H9 (cell line): ENCODE measurements at regions not wholly inside any gene's neighbourhood (a gene's known extent, or its start where the extent isn't known, plus 50 kb on each side); places are given as distances from the start of the nearest gene placed in this dataset.
"Not testable (repeated sequence)": the region's sequence is repeated elsewhere in the genome, so short reads cannot be mapped to it uniquely, and the experiment has no call there.

Experiments used
- DNase-seq: peaks from one replicate; pipeline ENCODE4 v3.0.0-alpha.2; 2017
- H2AFZ ChIP-seq: one replicate; pipeline ENCODE4 v1.6.1; 2013; ENCODE audit warnings: mild to moderate bottlenecking, low read length, control low read depth, moderate library complexity
- H2AK5ac ChIP-seq: 2 replicates; pipeline ENCODE4 v1.6.1; 2013; ENCODE audit warnings: low read length, control low read depth, mixed read lengths; ENCODE audit not compliant: insufficient read length
- H2BK120ac ChIP-seq: one replicate; pipeline ENCODE4 v1.6.1; 2013; ENCODE audit warnings: low read depth, mild to moderate bottlenecking, low read length, control low read depth, inconsistent platforms; ENCODE audit not compliant: poor library complexity, severe bottlenecking
- H2BK12ac ChIP-seq: 2 replicates; pipeline ENCODE4 v1.6.1; 2013; ENCODE audit warnings: low read length, control low read depth, mixed read lengths, low read depth; ENCODE audit not compliant: insufficient read length
- H2BK15ac ChIP-seq: 2 replicates; pipeline ENCODE4 v1.6.1; 2013; ENCODE audit warnings: low read depth, low read length, control low read depth
- H2BK20ac ChIP-seq: one replicate; pipeline ENCODE4 v1.6.1; 2013; ENCODE audit warnings: low read depth, mild to moderate bottlenecking, low read length, control low read depth, inconsistent platforms; ENCODE audit not compliant: poor library complexity, severe bottlenecking
- H2BK5ac ChIP-seq: 2 replicates; pipeline ENCODE4 v1.6.1; 2013; ENCODE audit warnings: low read length, control low read depth, mixed read lengths; ENCODE audit not compliant: insufficient read length
- H3K14ac ChIP-seq: 2 replicates; pipeline ENCODE4 v1.6.1; 2013; ENCODE audit warnings: low read length, control low read depth; ENCODE audit not compliant: insufficient read depth
- H3K18ac ChIP-seq: 2 replicates; pipeline ENCODE4 v1.6.1; 2013; ENCODE audit warnings: low read depth, mild to moderate bottlenecking, mixed read lengths, low read length, control low read depth; ENCODE audit not compliant: insufficient read length
- H3K23ac ChIP-seq: 2 replicates; pipeline ENCODE4 v1.6.1; 2013; ENCODE audit warnings: low read length, control low read depth, mixed read lengths, low read depth; ENCODE audit not compliant: insufficient read length
- H3K23me2 ChIP-seq: 2 replicates; pipeline ENCODE4 v1.6.1; 2013; ENCODE audit warnings: low read depth, mild to moderate bottlenecking, mixed read lengths, low read length, control low read depth; ENCODE audit not compliant: insufficient read length, poor library complexity, severe bottlenecking
- H3K27ac ChIP-seq: 2 replicates; pipeline ENCODE4 v1.5.1; 2013; ENCODE audit warnings: low read length, control low read depth, mixed read lengths, low read depth; ENCODE audit not compliant: insufficient read length
- H3K27me3 ChIP-seq: 2 replicates; pipeline ENCODE4 v1.6.1; 2013; ENCODE audit warnings: low read length, control low read depth, inconsistent platforms; ENCODE audit not compliant: insufficient read depth
- H3K4ac ChIP-seq: 2 replicates; pipeline ENCODE4 v1.6.1; 2013; ENCODE audit warnings: low read depth, mild to moderate bottlenecking, control low read depth, inconsistent platforms, low read length, moderate library complexity
- H3K4me1 ChIP-seq: 2 replicates; pipeline ENCODE4 v1.6.1; 2013; ENCODE audit warnings: low read length, control low read depth, inconsistent platforms; ENCODE audit not compliant: insufficient read depth
- H3K4me2 ChIP-seq: 2 replicates; pipeline ENCODE4 v1.6.1; 2013; ENCODE audit warnings: low read length, control low read depth, mixed read lengths; ENCODE audit not compliant: insufficient read length, insufficient read depth
- H3K56ac ChIP-seq: 2 replicates; pipeline ENCODE4 v1.6.1; 2013; ENCODE audit warnings: low read depth, mild to moderate bottlenecking, mixed read lengths, low read length, control low read depth; ENCODE audit not compliant: insufficient read length
- H3K79me1 ChIP-seq: 2 replicates; pipeline ENCODE4 v1.6.1; 2013; ENCODE audit warnings: low read depth, mild to moderate bottlenecking, moderate library complexity, low read length, control low read depth, inconsistent platforms; ENCODE audit not compliant: insufficient read depth, poor library complexity, severe bottlenecking
- H3K79me2 ChIP-seq: 2 replicates; pipeline ENCODE4 v1.6.1; 2013; ENCODE audit warnings: low read length, control low read depth, inconsistent platforms; ENCODE audit not compliant: insufficient read depth
- H3K9ac ChIP-seq: 2 replicates; pipeline ENCODE4 v1.6.1; 2013; ENCODE audit warnings: low read length, control low read depth, mixed read lengths; ENCODE audit not compliant: insufficient read length; ENCODE audit errors: extremely low read depth
- H3K9me3 ChIP-seq: one replicate; pipeline ENCODE4 v1.6.1; 2013; ENCODE audit warnings: low read depth, low read length, inconsistent platforms; ENCODE audit not compliant: control insufficient read depth
- H3T11ph ChIP-seq: one replicate; pipeline ENCODE4 v1.6.1; 2013; ENCODE audit warnings: mild to moderate bottlenecking, low read length, control low read depth, inconsistent platforms
- H4K20me1 ChIP-seq: one replicate; pipeline ENCODE4 v1.6.1; 2013; ENCODE audit not compliant: control insufficient read depth, insufficient read length, insufficient read depth
- H4K5ac ChIP-seq: 2 replicates; pipeline ENCODE4 v1.6.1; 2013; ENCODE audit warnings: low read depth, mild to moderate bottlenecking, mixed read lengths, low read length, control low read depth; ENCODE audit not compliant: insufficient read length
- H4K8ac ChIP-seq: replicated peaks from 2 replicates; pipeline ENCODE4 v1.6.1; 2013; ENCODE audit warnings: low read length, control low read depth, mixed read lengths, low read depth; ENCODE audit not compliant: insufficient read length
- H4K91ac ChIP-seq: 2 replicates; pipeline ENCODE4 v1.6.1; 2013; ENCODE audit warnings: low read depth, mild to moderate bottlenecking, moderate library complexity, mixed read lengths, low read length, control low read depth; ENCODE audit not compliant: insufficient read length
- H3K27ac Mint-ChIP-seq, 3 experiments: 2 replicates in 2 of 3; 3 replicates in 1 of 3; pipeline ENCODE4 v1.8.0; 2020 to 2021; ENCODE audit warnings: mixed read lengths in 3 of 3, mild to moderate bottlenecking in 1 of 3, moderate library complexity in 1 of 3
- H3K27me3 Mint-ChIP-seq: 2 replicates; pipeline ENCODE4 v1.8.0; 2021; ENCODE audit warnings: low read depth, mild to moderate bottlenecking, moderate library complexity, mixed read lengths
- H3K36me3 Mint-ChIP-seq, 3 experiments: 2 replicates in 2 of 3; 3 replicates in 1 of 3; pipeline ENCODE4 v1.8.0; 2020 to 2021; ENCODE audit warnings: low read depth in 3 of 3, mixed read lengths in 3 of 3; ENCODE audit not compliant: insufficient read depth in 1 of 3
- H3K4me1 Mint-ChIP-seq, 2 experiments: 2 replicates each; pipeline ENCODE4 v1.8.0; 2020; ENCODE audit warnings: mixed read lengths in 2 of 2
- H3K4me3 Mint-ChIP-seq, 2 experiments: 2 replicates in 1 of 2; 3 replicates in 1 of 2; pipeline ENCODE4 v1.8.0; 2020 to 2021; ENCODE audit warnings: mild to moderate bottlenecking in 2 of 2, mixed read lengths in 2 of 2, moderate library complexity in 1 of 2
- H3K9me3 Mint-ChIP-seq, 2 experiments: 2 replicates in 1 of 2; 3 replicates in 1 of 2; pipeline ENCODE4 v1.8.0; 2020; ENCODE audit warnings: mild to moderate bottlenecking in 2 of 2, mixed read lengths in 2 of 2, moderate library complexity in 1 of 2
- WGBS: extraction: QIAGEN DNeasy Blood & Tissue Kit; methylation state at CpG from one replicate; pipeline ENCODE4 v1.1.7; 2013; ENCODE audit warnings: missing lambda C conversion rate, low lambda C conversion rate, mixed read lengths; ENCODE audit not compliant: insufficient read length; ENCODE audit errors: extremely low coverage; 5-methylcytosine and 5-hydroxymethylcytosine counted together

- H2BK5ac ChIP-seq, H3K79me2 ChIP-seq, H2BK15ac ChIP-seq, H3K79me1 ChIP-seq, H2BK120ac ChIP-seq, H3K23ac ChIP-seq, H3T11ph ChIP-seq, H3K9ac ChIP-seq, H3K4me1 ChIP-seq, H3K4me3 Mint-ChIP-seq, H4K8ac ChIP-seq, H2AK5ac ChIP-seq, H3K18ac ChIP-seq, H4K20me1 ChIP-seq, H2AFZ ChIP-seq, H3K56ac ChIP-seq, H2BK20ac ChIP-seq, H3K4ac ChIP-seq, H4K5ac ChIP-seq, H3K27me3 Mint-ChIP-seq, H3K27me3 ChIP-seq, H3K23me2 ChIP-seq, H3K4me2 ChIP-seq, H3K27ac ChIP-seq, DNase-seq, H2BK12ac ChIP-seq, H4K91ac ChIP-seq, H3K9me3 ChIP-seq, H3K14ac ChIP-seq: not testable (repeated sequence)
- peak overlapping the region; percentile 87 to 93 (median 87); a peak in 5 of 7 replicates for H3K27ac Mint-ChIP-seq
- no CpG with 5 or more reads among the region's 2 CpGs for WGBS
- H3K4me1 Mint-ChIP-seq: peaks cover 9 to 17% of the 10 kb centered on the region in 2 experiments
- peaks cover 9 to 14% (median 9%) of the 10 kb centered on the region in 3 experiments for H3K36me3 Mint-ChIP-seq
- peaks cover 5 to 11% of the 10 kb centered on the region in 2 experiments for H3K9me3 Mint-ChIP-seq
These were observed 602.8 kb downstream of the TGIF2LX start for GRCh38 chrX:90524383-90524968.
